ENCODE measurements at regions not wholly inside any gene's neighbourhood (a gene's known extent, or its start where the extent isn't known, plus 50 kb on each side); places are given as distances from the start of the nearest gene placed in this dataset.

- no peak for TF ChIP-seq NUFIP1 (IDR thresholded peaks at IDR 0.05; ENCODE audit: partially characterized antibody)
- TF ChIP-seq MAFG (tag; conservative IDR thresholded peaks at IDR 0.05) = peak; percentile 77
- no peak for TF ChIP-seq COPS2 (conservative IDR thresholded peaks at IDR 0.05)
- TF ChIP-seq CCNT2 (IDR thresholded peaks at IDR 0.05; ENCODE audit: borderline replicate concordance, extremely low read depth, insufficient read length, low read depth, low read length) = no peak
- TF ChIP-seq PURB (CRISPR knock-in tag; IDR thresholded peaks at IDR 0.05; ENCODE audit: low read depth) = no peak
These were observed 633.0 kb upstream of the FAM241A start (continued) for GRCh38 chr4:111512081-111512783.

GRCh38 chr4:111519683-111520082 is 625.6 kb upstream of the FAM241A start:
- no peak overlapping the region for H3K4me3 ChIP-seq
- H3K9me1 ChIP-seq (ENCODE audit: control insufficient read depth, insufficient read depth, low read length) = no peaks in the 10 kb centered on the region
- H3K9ac ChIP-seq (ENCODE audit: insufficient read depth in 1 of 2, low read depth in 2 of 2, low read length in 2 of 2) = no peak overlapping the region
- 0% methylated on average over 5 of the region's 5 CpGs for WGBS (ENCODE audit: insufficient coverage, low coverage, missing lambda C conversion rate)
- no peaks in the 10 kb centered on the region for H3K36me3 ChIP-seq (ENCODE audit: control insufficient read depth, insufficient read depth, low read length)
- DNase-seq (ENCODE audit: extremely low read depth in 1 of 4, low spot score in 3 of 4) = no peak
- no TSS peak for BruUV-seq (replicated peaks)
- in situ Hi-C loops (cut with MboI) = no loop called here
- ChIA-PET CTCF (ENCODE audit: low intra/inter-chr PET ratio) (no interaction called here), POLR2A (no interaction called here)
- ATAC-seq = no peak
- H4K20me1 ChIP-seq (replicated peaks; ENCODE audit: control insufficient read depth, insufficient read depth, low read length) = no peaks in the 10 kb centered on the region
- H3K79me2 ChIP-seq (ENCODE audit: control insufficient read depth, insufficient read depth, low read length) = no peaks in the 10 kb centered on the region
- no peak overlapping the region for H3K4me2 ChIP-seq (ENCODE audit: insufficient read depth, low read length)
- H3K4me1 ChIP-seq (replicated peaks in 1 of 2; ENCODE audit: control insufficient read depth in 2 of 2, insufficient read depth in 2 of 2, low read length in 2 of 2) = no peaks in the 10 kb centered on the region
- H3K27ac ChIP-seq (ENCODE audit: extremely low read depth, low read depth, low read length) = no peak overlapping the region
- no peaks in the 10 kb centered on the region for H3K27me3 ChIP-seq (ENCODE audit: control insufficient read depth in 2 of 2, insufficient read depth in 2 of 2, low read length in 2 of 2)
- FAIRE-seq = no peak
- no peak overlapping the region for H2AFZ ChIP-seq (ENCODE audit: low read depth, low read length)
- intact Hi-C loops (cut with micrococcal nuclease) = no loop called here
- H3K9me3 ChIP-seq (replicated peaks; ENCODE audit: control insufficient read depth, insufficient read depth, low read depth, low read length) = 0 out of 2 replicates have a peak, but pooled peaks cover 1% of the 10 kb centered on the region
- TF ChIP-seq ZNF224 (CRISPR knock-in tag; IDR thresholded peaks at IDR 0.05) (no peak), ZNF354B (CRISPR knock-in tag; IDR thresholded peaks at IDR 0.05) (no peak), ZNF134 (CRISPR knock-in tag; conservative IDR thresholded peaks at IDR 0.05) (no peak), ZNF140 (CRISPR knock-in tag; IDR thresholded peaks at IDR 0.05) (no peak), PURB (CRISPR knock-in tag; IDR thresholded peaks at IDR 0.05; ENCODE audit: low read depth) (no peak), JUN (IDR thresholded peaks at IDR 0.05; ENCODE audit: borderline replicate concordance, low read depth, low read length) (no peak), JUN (CRISPR knock-in tag; IDR thresholded peaks at IDR 0.05; ENCODE audit: borderline replicate concordance) (no peak), BHLHE40 (IDR thresholded peaks at IDR 0.05; ENCODE audit: low read length) (no peak), SMARCC2 (IDR thresholded peaks at IDR 0.05; ENCODE audit: low read depth) (no peak)
- TF ChIP-seq, protein P1, sequence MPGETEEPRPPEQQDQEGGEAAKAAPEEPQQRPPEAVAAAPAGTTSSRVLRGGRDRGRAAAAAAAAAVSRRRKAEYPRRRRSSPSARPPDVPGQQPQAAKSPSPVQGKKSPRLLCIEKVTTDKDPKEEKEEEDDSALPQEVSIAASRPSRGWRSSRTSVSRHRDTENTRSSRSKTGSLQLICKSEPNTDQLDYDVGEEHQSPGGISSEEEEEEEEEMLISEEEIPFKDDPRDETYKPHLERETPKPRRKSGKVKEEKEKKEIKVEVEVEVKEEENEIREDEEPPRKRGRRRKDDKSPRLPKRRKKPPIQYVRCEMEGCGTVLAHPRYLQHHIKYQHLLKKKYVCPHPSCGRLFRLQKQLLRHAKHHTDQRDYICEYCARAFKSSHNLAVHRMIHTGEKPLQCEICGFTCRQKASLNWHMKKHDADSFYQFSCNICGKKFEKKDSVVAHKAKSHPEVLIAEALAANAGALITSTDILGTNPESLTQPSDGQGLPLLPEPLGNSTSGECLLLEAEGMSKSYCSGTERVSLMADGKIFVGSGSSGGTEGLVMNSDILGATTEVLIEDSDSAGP (CRISPR knock-in tag; IDR thresholded peaks at IDR 0.05) = no peak
- TF ChIP-seq, protein P2, sequence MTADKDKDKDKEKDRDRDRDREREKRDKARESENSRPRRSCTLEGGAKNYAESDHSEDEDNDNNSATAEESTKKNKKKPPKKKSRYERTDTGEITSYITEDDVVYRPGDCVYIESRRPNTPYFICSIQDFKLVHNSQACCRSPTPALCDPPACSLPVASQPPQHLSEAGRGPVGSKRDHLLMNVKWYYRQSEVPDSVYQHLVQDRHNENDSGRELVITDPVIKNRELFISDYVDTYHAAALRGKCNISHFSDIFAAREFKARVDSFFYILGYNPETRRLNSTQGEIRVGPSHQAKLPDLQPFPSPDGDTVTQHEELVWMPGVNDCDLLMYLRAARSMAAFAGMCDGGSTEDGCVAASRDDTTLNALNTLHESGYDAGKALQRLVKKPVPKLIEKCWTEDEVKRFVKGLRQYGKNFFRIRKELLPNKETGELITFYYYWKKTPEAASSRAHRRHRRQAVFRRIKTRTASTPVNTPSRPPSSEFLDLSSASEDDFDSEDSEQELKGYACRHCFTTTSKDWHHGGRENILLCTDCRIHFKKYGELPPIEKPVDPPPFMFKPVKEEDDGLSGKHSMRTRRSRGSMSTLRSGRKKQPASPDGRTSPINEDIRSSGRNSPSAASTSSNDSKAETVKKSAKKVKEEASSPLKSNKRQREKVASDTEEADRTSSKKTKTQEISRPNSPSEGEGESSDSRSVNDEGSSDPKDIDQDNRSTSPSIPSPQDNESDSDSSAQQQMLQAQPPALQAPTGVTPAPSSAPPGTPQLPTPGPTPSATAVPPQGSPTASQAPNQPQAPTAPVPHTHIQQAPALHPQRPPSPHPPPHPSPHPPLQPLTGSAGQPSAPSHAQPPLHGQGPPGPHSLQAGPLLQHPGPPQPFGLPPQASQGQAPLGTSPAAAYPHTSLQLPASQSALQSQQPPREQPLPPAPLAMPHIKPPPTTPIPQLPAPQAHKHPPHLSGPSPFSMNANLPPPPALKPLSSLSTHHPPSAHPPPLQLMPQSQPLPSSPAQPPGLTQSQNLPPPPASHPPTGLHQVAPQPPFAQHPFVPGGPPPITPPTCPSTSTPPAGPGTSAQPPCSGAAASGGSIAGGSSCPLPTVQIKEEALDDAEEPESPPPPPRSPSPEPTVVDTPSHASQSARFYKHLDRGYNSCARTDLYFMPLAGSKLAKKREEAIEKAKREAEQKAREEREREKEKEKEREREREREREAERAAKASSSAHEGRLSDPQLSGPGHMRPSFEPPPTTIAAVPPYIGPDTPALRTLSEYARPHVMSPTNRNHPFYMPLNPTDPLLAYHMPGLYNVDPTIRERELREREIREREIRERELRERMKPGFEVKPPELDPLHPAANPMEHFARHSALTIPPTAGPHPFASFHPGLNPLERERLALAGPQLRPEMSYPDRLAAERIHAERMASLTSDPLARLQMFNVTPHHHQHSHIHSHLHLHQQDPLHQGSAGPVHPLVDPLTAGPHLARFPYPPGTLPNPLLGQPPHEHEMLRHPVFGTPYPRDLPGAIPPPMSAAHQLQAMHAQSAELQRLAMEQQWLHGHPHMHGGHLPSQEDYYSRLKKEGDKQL (CRISPR knock-in tag; IDR thresholded peaks at IDR 0.05; ENCODE audit: borderline replicate concordance) = no peak
